ENCODE measurements at regions not wholly inside any gene's neighbourhood (a gene's known extent, or its start where the extent isn't known, plus 50 kb on each side); places are given as distances from the start of the nearest gene placed in this dataset.

- Histone ChIP-seq H3K9me2 (ENCODE audit: insufficient read depth) (no peaks in the 10 kb centered on the region), H3K9ac (ENCODE audit: low read length) (no peak overlapping the region), H3K4me1 (ENCODE audit: control insufficient read depth in 1 of 2, insufficient read depth in 2 of 2, low read length in 2 of 2) (no peaks in the 10 kb centered on the region), H3K9me3 (ENCODE audit: control insufficient read depth in 1 of 2, insufficient read depth in 1 of 2, low read depth in 1 of 2, low read length in 2 of 2) (no peaks in the 10 kb centered on the region), H3K36me3 (ENCODE audit: control insufficient read depth in 1 of 2, insufficient read depth in 2 of 2, low read length in 2 of 2) (no peaks in the 10 kb centered on the region), H4K20me1 (ENCODE audit: insufficient read depth) (no peaks in the 10 kb centered on the region), H3K27ac (ENCODE audit: low read depth, low read length) (no peak overlapping the region), H3K4me3 (replicated peaks in 1 of 2; ENCODE audit: low read depth in 1 of 2, low read length in 2 of 2) (no peak overlapping the region), H3K79me2 (ENCODE audit: insufficient read depth, low read length) (no peaks in the 10 kb centered on the region), H3K27me3 (ENCODE audit: insufficient read depth, low read length) (peaks cover 29% of the 10 kb centered on the region; the same call in 1 of the 2 replicates), H2AFZ (ENCODE audit: low read depth, low read length, poor library complexity, severe bottlenecking) (no peak overlapping the region), H3K4me2 (ENCODE audit: low read length) (no peak overlapping the region)
- intact Hi-C loops (cut with micrococcal nuclease) = no loop called here
- ChIA-PET POLR2A (no interaction called here), CTCF (no interaction called here), RAD21 (ENCODE audit: low non-redundant PET in 1 of 2, low total read pairs in 2 of 2, uncharacterized antibody in 2 of 2, unreplicated experiment in 2 of 2) (no interaction called here)
- ATAC-seq (no peak), DNase-seq (ENCODE audit: low read depth, low spot score) (no peak)
- BruUV-seq (replicated peaks) = no TSS peak
- TF ChIP-seq CEBPB (IDR thresholded peaks at IDR 0.05; ENCODE audit: low read depth) = no peak
- TF ChIP-seq POLR2A (IDR thresholded peaks at IDR 0.05; ENCODE audit: borderline replicate concordance, extremely low read depth, insufficient read depth, insufficient read length) = no peak
- TF ChIP-seq EZH2 (IDR thresholded peaks at IDR 0.05) = no peak
- no peak for TF ChIP-seq POLR2AphosphoS5 (IDR thresholded peaks at IDR 0.05; ENCODE audit: low read depth, low read length)
- no peak for TF ChIP-seq CTCF (IDR thresholded peaks at IDR 0.05 in 2 of 3, conservative IDR thresholded peaks at IDR 0.05 in 1 of 3; ENCODE audit: borderline replicate concordance in 1 of 3, insufficient read depth in 1 of 3, low read depth in 2 of 3, low read length in 2 of 3)
- TF ChIP-seq JUND (IDR thresholded peaks at IDR 0.05) = no peak
- no peak for TF ChIP-seq ATF3 (IDR thresholded peaks at IDR 0.05)
- TF ChIP-seq TCF7L2 (IDR thresholded peaks at IDR 0.05; ENCODE audit: borderline replicate concordance, extremely low read depth, insufficient read depth, insufficient read length) = no peak
- no peak for TF ChIP-seq EZH2phosphoT487 (IDR thresholded peaks at IDR 0.05; ENCODE audit: borderline replicate concordance)
- no peak for TF ChIP-seq SIN3A (IDR thresholded peaks at IDR 0.05; ENCODE audit: low read depth)
- no peak for TF ChIP-seq ELF1 (IDR thresholded peaks at IDR 0.05; ENCODE audit: borderline replicate concordance, low read depth)
- TF ChIP-seq, protein P1, sequence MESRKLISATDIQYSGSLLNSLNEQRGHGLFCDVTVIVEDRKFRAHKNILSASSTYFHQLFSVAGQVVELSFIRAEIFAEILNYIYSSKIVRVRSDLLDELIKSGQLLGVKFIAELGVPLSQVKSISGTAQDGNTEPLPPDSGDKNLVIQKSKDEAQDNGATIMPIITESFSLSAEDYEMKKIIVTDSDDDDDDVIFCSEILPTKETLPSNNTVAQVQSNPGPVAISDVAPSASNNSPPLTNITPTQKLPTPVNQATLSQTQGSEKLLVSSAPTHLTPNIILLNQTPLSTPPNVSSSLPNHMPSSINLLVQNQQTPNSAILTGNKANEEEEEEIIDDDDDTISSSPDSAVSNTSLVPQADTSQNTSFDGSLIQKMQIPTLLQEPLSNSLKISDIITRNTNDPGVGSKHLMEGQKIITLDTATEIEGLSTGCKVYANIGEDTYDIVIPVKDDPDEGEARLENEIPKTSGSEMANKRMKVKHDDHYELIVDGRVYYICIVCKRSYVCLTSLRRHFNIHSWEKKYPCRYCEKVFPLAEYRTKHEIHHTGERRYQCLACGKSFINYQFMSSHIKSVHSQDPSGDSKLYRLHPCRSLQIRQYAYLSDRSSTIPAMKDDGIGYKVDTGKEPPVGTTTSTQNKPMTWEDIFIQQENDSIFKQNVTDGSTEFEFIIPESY (IDR thresholded peaks at IDR 0.05; ENCODE audit: extremely low read depth, insufficient replicate concordance, low read length) = no peak
- no peak for TF ChIP-seq EGR1 (IDR thresholded peaks at IDR 0.05; ENCODE audit: low read depth)
- TF ChIP-seq ZNF274 (IDR thresholded peaks at IDR 0.05; ENCODE audit: low read depth, low read length) = no peak
- TF ChIP-seq, protein P2, sequence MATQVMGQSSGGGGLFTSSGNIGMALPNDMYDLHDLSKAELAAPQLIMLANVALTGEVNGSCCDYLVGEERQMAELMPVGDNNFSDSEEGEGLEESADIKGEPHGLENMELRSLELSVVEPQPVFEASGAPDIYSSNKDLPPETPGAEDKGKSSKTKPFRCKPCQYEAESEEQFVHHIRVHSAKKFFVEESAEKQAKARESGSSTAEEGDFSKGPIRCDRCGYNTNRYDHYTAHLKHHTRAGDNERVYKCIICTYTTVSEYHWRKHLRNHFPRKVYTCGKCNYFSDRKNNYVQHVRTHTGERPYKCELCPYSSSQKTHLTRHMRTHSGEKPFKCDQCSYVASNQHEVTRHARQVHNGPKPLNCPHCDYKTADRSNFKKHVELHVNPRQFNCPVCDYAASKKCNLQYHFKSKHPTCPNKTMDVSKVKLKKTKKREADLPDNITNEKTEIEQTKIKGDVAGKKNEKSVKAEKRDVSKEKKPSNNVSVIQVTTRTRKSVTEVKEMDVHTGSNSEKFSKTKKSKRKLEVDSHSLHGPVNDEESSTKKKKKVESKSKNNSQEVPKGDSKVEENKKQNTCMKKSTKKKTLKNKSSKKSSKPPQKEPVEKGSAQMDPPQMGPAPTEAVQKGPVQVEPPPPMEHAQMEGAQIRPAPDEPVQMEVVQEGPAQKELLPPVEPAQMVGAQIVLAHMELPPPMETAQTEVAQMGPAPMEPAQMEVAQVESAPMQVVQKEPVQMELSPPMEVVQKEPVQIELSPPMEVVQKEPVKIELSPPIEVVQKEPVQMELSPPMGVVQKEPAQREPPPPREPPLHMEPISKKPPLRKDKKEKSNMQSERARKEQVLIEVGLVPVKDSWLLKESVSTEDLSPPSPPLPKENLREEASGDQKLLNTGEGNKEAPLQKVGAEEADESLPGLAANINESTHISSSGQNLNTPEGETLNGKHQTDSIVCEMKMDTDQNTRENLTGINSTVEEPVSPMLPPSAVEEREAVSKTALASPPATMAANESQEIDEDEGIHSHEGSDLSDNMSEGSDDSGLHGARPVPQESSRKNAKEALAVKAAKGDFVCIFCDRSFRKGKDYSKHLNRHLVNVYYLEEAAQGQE (IDR thresholded peaks at IDR 0.05; ENCODE audit: low read depth) = no peak
- TF ChIP-seq YY1 (IDR thresholded peaks at IDR 0.05; ENCODE audit: extremely low read depth, insufficient replicate concordance, low read depth, low read length) = no peak
- no peak for TF ChIP-seq FOSL1 (IDR thresholded peaks at IDR 0.05; ENCODE audit: low read depth)
Observed at GRCh38 chr4:52290466-52290865, 239.4 kb downstream of the SPATA18 start.
